Mesenchymal stem cell (in vitro differentiated cells and primary cell): ENCODE measurements at regions not wholly inside any gene's neighbourhood (a gene's known extent, or its start where the extent isn't known, plus 50 kb on each side); places are given as distances from the start of the nearest gene placed in this dataset.

Source experiments
- DNase-seq: peaks from one replicate; pipeline ENCODE4 v3.0.0-alpha.2; 2013
- H2AFZ ChIP-seq: one replicate; pipeline ENCODE4 v1.6.1; 2013; ENCODE audit warnings: low read depth, mild to moderate bottlenecking, control low read depth, inconsistent platforms, low read length, moderate library complexity
- H2AK5ac ChIP-seq: 2 replicates; pipeline ENCODE4 v1.6.1; 2013; ENCODE audit warnings: low read length, moderate library complexity, mild to moderate bottlenecking, inconsistent platforms; ENCODE audit not compliant: severe bottlenecking
- H2BK120ac ChIP-seq: one replicate; pipeline ENCODE4 v1.6.1; 2013; ENCODE audit warnings: low read depth, mild to moderate bottlenecking, inconsistent platforms, low read length, moderate library complexity
- H2BK12ac ChIP-seq, 2 experiments: one replicate each; pipeline ENCODE4 v1.6.1; 2013; ENCODE audit warnings: inconsistent platforms in 2 of 2, low read length in 2 of 2, mild to moderate bottlenecking in 2 of 2, moderate library complexity in 2 of 2, control low read depth in 1 of 2
- H2BK15ac ChIP-seq: one replicate; pipeline ENCODE4 v1.6.1; 2013; ENCODE audit warnings: mild to moderate bottlenecking, low read depth, inconsistent platforms; ENCODE audit not compliant: poor library complexity, severe bottlenecking
- H2BK5ac ChIP-seq: 2 replicates; pipeline ENCODE4 v1.6.1; 2013; ENCODE audit warnings: low read depth, mild to moderate bottlenecking, low read length, control low read depth, inconsistent platforms; ENCODE audit not compliant: poor library complexity, severe bottlenecking
- H3K14ac ChIP-seq, 2 experiments: one replicate each; pipeline ENCODE4 v1.6.1; 2013; ENCODE audit warnings: inconsistent platforms in 2 of 2, low read length in 2 of 2, control low read depth in 1 of 2, mild to moderate bottlenecking in 1 of 2, moderate library complexity in 1 of 2
- H3K18ac ChIP-seq, 2 experiments: one replicate each; pipeline ENCODE4 v1.6.1; 2013; ENCODE audit warnings: inconsistent platforms in 2 of 2, low read length in 2 of 2, control low read depth in 1 of 2, low read depth in 1 of 2, mild to moderate bottlenecking in 1 of 2
- H3K23ac ChIP-seq, 2 experiments: one replicate each; pipeline ENCODE4 v1.6.1; 2013; ENCODE audit warnings: inconsistent platforms in 2 of 2, low read length in 2 of 2, mild to moderate bottlenecking in 2 of 2, moderate library complexity in 2 of 2, control low read depth in 1 of 2
- H3K27ac ChIP-seq: 2 replicates; pipeline ENCODE4 v1.5.1; 2013; ENCODE audit warnings: mild to moderate bottlenecking, moderate library complexity, low read length, control low read depth, inconsistent platforms; ENCODE audit not compliant: poor library complexity, severe bottlenecking
- H3K27me3 ChIP-seq, 2 experiments: 2 replicates each; pipeline versions ENCODE4 v1.6.1 to v1.7.0; 2013; ENCODE audit warnings: low read length in 2 of 2, mild to moderate bottlenecking in 2 of 2, moderate library complexity in 2 of 2, control low read depth in 1 of 2, inconsistent platforms in 1 of 2; ENCODE audit not compliant: control insufficient read depth in 1 of 2, insufficient read depth in 1 of 2
- H3K36me3 ChIP-seq, 2 experiments: 2 replicates each; pipeline versions ENCODE4 v1.6.1 to v1.7.0; 2013; ENCODE audit warnings: low read length in 2 of 2, control low read depth in 1 of 2, inconsistent platforms in 1 of 2, low read depth in 1 of 2, mild to moderate bottlenecking in 1 of 2; ENCODE audit not compliant: insufficient read depth in 2 of 2, control insufficient read depth in 1 of 2
- H3K4ac ChIP-seq, 2 experiments: one replicate each; pipeline ENCODE4 v1.6.1; 2013; ENCODE audit warnings: inconsistent platforms in 2 of 2, low read length in 2 of 2, mild to moderate bottlenecking in 2 of 2, moderate library complexity in 2 of 2, control low read depth in 1 of 2, low read depth in 1 of 2
- H3K4me1 ChIP-seq: 2 replicates; pipeline ENCODE4 v1.6.1; 2013; ENCODE audit warnings: low read depth, low read length, control low read depth; ENCODE audit not compliant: control insufficient read depth, insufficient read depth
- H3K4me2 ChIP-seq: 2 replicates; pipeline ENCODE4 v1.6.1; 2013; ENCODE audit warnings: low read length, mild to moderate bottlenecking, inconsistent platforms; ENCODE audit not compliant: poor library complexity, severe bottlenecking
- H3K4me3 ChIP-seq, 2 experiments: 2 replicates each; pipeline versions ENCODE4 v1.5.1 to v1.7.0; 2013; ENCODE audit warnings: low read length in 2 of 2, mild to moderate bottlenecking in 2 of 2, control low read depth in 1 of 2, low read depth in 1 of 2; ENCODE audit not compliant: insufficient read depth in 1 of 2
- H3K79me1 ChIP-seq: replicated peaks from 2 replicates; pipeline ENCODE4 v1.6.1; 2013; ENCODE audit warnings: mild to moderate bottlenecking, control low read depth, low read length, inconsistent platforms; ENCODE audit not compliant: poor library complexity, severe bottlenecking
- H3K9ac ChIP-seq: 2 replicates; pipeline ENCODE4 v1.7.0; 2013; ENCODE audit warnings: mild to moderate bottlenecking, low read length, moderate library complexity
- H3K9me3 ChIP-seq: 2 replicates; pipeline ENCODE4 v1.7.0; 2013; ENCODE audit warnings: mild to moderate bottlenecking, low read length; ENCODE audit not compliant: control insufficient read depth
- H4K8ac ChIP-seq: one replicate; pipeline ENCODE4 v1.6.1; 2013; ENCODE audit warnings: inconsistent platforms, mild to moderate bottlenecking, low read length, moderate library complexity
- H4K91ac ChIP-seq: one replicate; pipeline ENCODE4 v1.6.1; 2013; ENCODE audit warnings: mild to moderate bottlenecking, low read length, inconsistent platforms
- WGBS: methylation state at CpG from one replicate; pipeline ENCODE4 v1.1.7; 2013; ENCODE audit warnings: mixed read lengths; 5-methylcytosine and 5-hydroxymethylcytosine counted together

- Histone ChIP-seq H3K14ac (no peak overlapping the region), H2BK120ac (no peak overlapping the region), H3K27ac (no peak overlapping the region), H3K27me3 (peaks cover 16 to 64% of the 10 kb centered on the region in 2 experiments), H3K4me3 (no peak overlapping the region), H2BK12ac (no peak overlapping the region), H2AFZ (no peak overlapping the region), H3K4ac (no peak overlapping the region), H4K91ac (no peak overlapping the region), H2BK15ac (no peak overlapping the region), H3K18ac (no peak overlapping the region), H2BK5ac (no peak overlapping the region), H3K9ac (no peak overlapping the region), H2AK5ac (no peak overlapping the region), H3K23ac (no peak overlapping the region), H4K8ac (no peak overlapping the region), H3K36me3 (no peaks in the 10 kb centered on the region), H3K4me1 (peaks cover 24% of the 10 kb centered on the region), H3K79me1 (no peaks in the 10 kb centered on the region), H3K4me2 (no peak overlapping the region), H3K9me3 (no peaks in the 10 kb centered on the region)
- 100% methylated on average over 1 of the region's 1 CpG for WGBS
- DNase-seq, result no peak
Measured at GRCh38 chr18:46331316-46331715, 227.1 kb downstream of the HAUS1 start.

- Histone ChIP-seq H3K27ac (no peak overlapping the region), H3K36me3 (no peaks in the 10 kb centered on the region), H3K14ac (no peak overlapping the region), H3K18ac (no peak overlapping the region), H2BK12ac (no peak overlapping the region), H3K79me1 (no peaks in the 10 kb centered on the region), H3K9ac (no peak overlapping the region), H2BK120ac (no peak overlapping the region), H4K8ac (no peak overlapping the region), H3K4ac (no peak overlapping the region), H2BK15ac (no peak overlapping the region), H2BK5ac (no peak overlapping the region), H2AK5ac (no peak overlapping the region), H3K23ac (no peak overlapping the region), H2AFZ (no peak overlapping the region), H3K4me1 (peaks cover 24% of the 10 kb centered on the region), H3K9me3 (no peaks in the 10 kb centered on the region), H3K27me3 (peaks cover 16 to 74% of the 10 kb centered on the region in 2 experiments), H3K4me3 (no peak overlapping the region), H4K91ac (no peak overlapping the region), H3K4me2 (no peak overlapping the region)
- DNase-seq, result no peak
- 82% methylated on average over 6 of the region's 6 CpGs for WGBS
Measured at GRCh38 chr18:46332286-46332801, 228.2 kb downstream of the HAUS1 start.

DNA sequence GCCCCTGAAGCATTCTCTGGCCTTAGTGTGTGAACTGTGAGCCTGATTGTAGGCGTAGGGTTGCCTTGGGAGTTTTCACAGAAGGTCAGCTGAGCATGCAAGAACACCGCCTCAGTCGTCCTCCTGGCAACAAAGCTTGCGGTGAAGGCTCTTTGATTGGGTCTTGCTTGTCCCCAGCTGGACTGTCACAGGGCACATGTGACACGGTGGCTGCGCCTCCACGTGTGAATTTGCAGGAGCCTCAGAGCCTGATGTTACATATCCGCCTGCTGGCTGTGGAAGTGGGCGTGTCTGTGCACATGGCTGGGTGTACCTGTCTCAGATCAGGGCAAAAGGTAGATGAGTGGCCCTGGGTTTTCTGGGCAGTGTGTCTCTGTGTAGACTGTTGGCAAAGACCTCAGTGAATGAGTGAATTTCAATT is 228.7 kb downstream of the HAUS1 start:
- H3K4me2 ChIP-seq, result peak overlapping the region; percentile 85
- H2BK15ac ChIP-seq, result no peak overlapping the region
- H3K27me3 ChIP-seq, result peaks cover 16 to 79% of the 10 kb centered on the region in 2 experiments
- no peaks in the 10 kb centered on the region for H3K9me3 ChIP-seq
- no peak overlapping the region for H3K4ac ChIP-seq
- peaks cover 24% of the 10 kb centered on the region for H3K4me1 ChIP-seq
- H4K8ac ChIP-seq, result no peak overlapping the region
- H3K79me1 ChIP-seq, result no peaks in the 10 kb centered on the region
- H3K9ac ChIP-seq, result no peak overlapping the region
- H2BK5ac ChIP-seq, result no peak overlapping the region
- no peak for DNase-seq
- no peak overlapping the region for H3K23ac ChIP-seq
- H2AK5ac ChIP-seq, result no peak overlapping the region
- H2BK12ac ChIP-seq, result no peak overlapping the region
- H2BK120ac ChIP-seq, result no peak overlapping the region
- 66% methylated on average over 9 of the region's 9 CpGs for WGBS
- H3K36me3 ChIP-seq, result no peaks in the 10 kb centered on the region
- no peak overlapping the region for H4K91ac ChIP-seq
- H2AFZ ChIP-seq, result no peak overlapping the region
- no peak overlapping the region for H3K4me3 ChIP-seq
- no peak overlapping the region for H3K27ac ChIP-seq
- H3K14ac ChIP-seq, result no peak overlapping the region
- H3K18ac ChIP-seq, result no peak overlapping the region

DNA sequence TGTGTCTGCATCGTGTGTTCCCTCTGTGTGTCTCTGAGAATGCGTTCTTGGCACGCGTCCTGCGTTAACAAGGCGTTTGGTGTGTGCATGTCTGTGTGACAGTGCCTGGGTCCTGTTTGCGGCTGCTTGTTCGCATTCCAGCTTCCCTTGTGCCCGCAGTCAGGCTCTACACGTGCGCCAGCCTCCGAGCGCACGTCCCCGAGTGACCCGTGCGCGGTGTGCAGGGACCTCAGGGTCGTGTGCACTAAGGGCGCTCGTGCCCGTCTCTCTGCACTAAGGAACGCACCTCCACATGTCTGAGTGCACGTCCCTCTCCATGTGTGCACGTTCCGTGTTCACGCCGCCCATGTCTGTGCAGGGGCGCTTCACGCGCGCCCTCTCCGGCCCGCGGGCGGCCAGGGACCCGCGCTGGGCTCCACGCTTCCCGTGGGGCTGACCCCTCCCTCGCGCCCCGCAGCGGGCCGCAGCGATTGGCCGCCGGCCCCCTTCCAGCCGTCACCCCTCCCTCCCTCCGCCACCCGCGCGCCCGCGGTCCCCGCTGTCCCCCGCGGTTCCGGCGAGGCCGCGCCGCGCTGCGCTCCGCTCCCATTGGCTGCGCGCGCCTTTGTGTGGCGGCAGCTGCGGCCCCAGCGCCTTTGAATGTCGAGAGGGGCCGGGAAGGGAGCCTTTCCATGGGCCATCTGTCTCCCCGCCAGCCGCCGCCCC is 229.4 kb downstream of the HAUS1 start:
- Histone ChIP-seq H3K27ac (no peak overlapping the region), H3K79me1 (peaks cover 2% of the 10 kb centered on the region), H3K14ac (no peak overlapping the region), H3K9ac (no peak overlapping the region), H3K36me3 (no peaks in the 10 kb centered on the region), H3K9me3 (no peaks in the 10 kb centered on the region), H4K91ac (no peak overlapping the region), H2AK5ac (no peak overlapping the region), H3K4me3 (peak overlapping the region; percentile 46 to 63), H3K4me1 (peaks cover 24% of the 10 kb centered on the region), H2BK120ac (no peak overlapping the region), H3K18ac (no peak overlapping the region), H3K23ac (no peak overlapping the region), H3K4ac (no peak overlapping the region), H2BK15ac (no peak overlapping the region), H3K4me2 (peak overlapping the region; percentile 85), H2BK12ac (no peak overlapping the region), H2BK5ac (no peak overlapping the region), H3K27me3 (peaks cover 16 to 86% of the 10 kb centered on the region in 2 experiments), H2AFZ (no peak overlapping the region), H4K8ac (no peak overlapping the region)
- WGBS, result 4% methylated on average over 64 of the region's 77 CpGs
- DNase-seq, result peak; percentile 10
